Mesodermal cell (in vitro differentiated cells): ENCODE measurements at regions not wholly inside any gene's neighbourhood (a gene's known extent, or its start where the extent isn't known, plus 50 kb on each side); places are given as distances from the start of the nearest gene placed in this dataset.
"Not testable (repeated sequence)": the region's sequence is repeated elsewhere in the genome, so short reads cannot be mapped to it uniquely, and the experiment has no call there.

ENCODE experiments used
- H3K27ac ChIP-seq: 2 replicates; pipeline ENCODE4 v1.7.0; 2013; ENCODE audit warnings: mild to moderate bottlenecking, low read depth, low read length, moderate library complexity; ENCODE audit not compliant: severe bottlenecking
- H3K36me3 ChIP-seq: 2 replicates; pipeline ENCODE4 v1.7.1; 2013; ENCODE audit warnings: mild to moderate bottlenecking, low read length, moderate library complexity; ENCODE audit not compliant: control insufficient read depth, insufficient read depth
- H3K4me1 ChIP-seq: one replicate; pipeline ENCODE4 v1.7.1; 2013; ENCODE audit warnings: mild to moderate bottlenecking, low read length; ENCODE audit not compliant: insufficient read depth, control insufficient read depth, poor library complexity, severe bottlenecking
- H3K4me3 ChIP-seq: 2 replicates; pipeline ENCODE4 v1.7.0; 2013; ENCODE audit warnings: low read length, control low read depth, mild to moderate bottlenecking; ENCODE audit not compliant: insufficient read depth, poor library complexity, severe bottlenecking; ENCODE audit errors: extremely low read depth
- H3K9me3 ChIP-seq: 2 replicates; pipeline ENCODE4 v1.7.1; 2013; ENCODE audit warnings: mild to moderate bottlenecking, low read length, moderate library complexity; ENCODE audit not compliant: control insufficient read depth
- WGBS, 2 experiments: methylation state at CpG; one replicate each; pipeline ENCODE4 v1.1.5; 2013; ENCODE audit warnings: missing lambda C conversion rate in 2 of 2; ENCODE audit not compliant: insufficient coverage in 2 of 2; 5-methylcytosine and 5-hydroxymethylcytosine counted together

DNA sequence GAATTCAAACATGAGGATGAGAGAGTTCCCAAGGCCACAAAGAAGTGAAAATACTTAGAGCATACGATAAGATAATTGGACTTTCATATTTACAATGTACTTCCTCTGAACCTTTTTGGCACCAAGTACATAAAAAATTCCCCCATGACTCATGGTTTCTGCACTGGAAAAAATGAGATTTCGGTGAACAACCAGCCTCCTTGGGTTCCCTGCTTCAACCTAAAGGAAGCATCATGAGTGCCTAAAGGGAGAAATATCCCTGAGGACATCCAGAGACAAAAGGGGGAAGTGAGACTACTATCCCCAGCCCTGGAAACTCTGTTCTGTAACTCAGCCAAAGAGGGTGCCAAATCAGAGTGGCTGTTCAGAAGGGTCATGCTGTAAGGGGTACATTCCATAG, 562.7 kb upstream of the SLC39A10 start:
- 80% methylated on average over 2 of the region's 2 CpGs; no CpG with 5 or more reads in 1 of the 2 experiments for WGBS, 2 experiments
- H3K27ac ChIP-seq = no peak overlapping the region
- H3K36me3 ChIP-seq = no peaks in the 10 kb centered on the region
- H3K4me1 ChIP-seq = no peaks in the 10 kb centered on the region
- no peak overlapping the region for H3K4me3 ChIP-seq
- H3K9me3 ChIP-seq = no peaks in the 10 kb centered on the region

DNA sequence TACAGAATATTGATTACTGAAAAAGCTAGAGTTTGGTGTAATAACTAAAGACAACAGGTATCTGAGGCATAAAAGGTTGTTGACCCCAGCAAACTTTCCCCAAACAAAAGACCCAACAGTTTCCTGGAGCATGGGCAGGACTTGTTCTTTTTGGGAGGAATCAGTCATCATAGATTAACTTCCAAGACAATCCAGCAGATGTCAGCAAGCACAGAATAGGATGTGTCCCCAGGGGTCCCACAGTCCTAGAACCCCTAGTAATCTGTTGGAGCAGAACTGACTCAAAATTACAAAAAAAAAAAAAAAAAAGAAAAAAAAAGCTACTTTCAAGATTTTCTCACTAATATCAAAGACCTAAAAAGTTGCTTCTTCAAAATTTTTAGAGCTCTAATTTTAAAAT, 564.7 kb upstream of the SLC39A10 start:
- no peaks in the 10 kb centered on the region for H3K9me3 ChIP-seq
- no peak overlapping the region for H3K27ac ChIP-seq
- H3K36me3 ChIP-seq = no peaks in the 10 kb centered on the region
- no peak overlapping the region for H3K4me3 ChIP-seq
- no peaks in the 10 kb centered on the region for H3K4me1 ChIP-seq

DNA sequence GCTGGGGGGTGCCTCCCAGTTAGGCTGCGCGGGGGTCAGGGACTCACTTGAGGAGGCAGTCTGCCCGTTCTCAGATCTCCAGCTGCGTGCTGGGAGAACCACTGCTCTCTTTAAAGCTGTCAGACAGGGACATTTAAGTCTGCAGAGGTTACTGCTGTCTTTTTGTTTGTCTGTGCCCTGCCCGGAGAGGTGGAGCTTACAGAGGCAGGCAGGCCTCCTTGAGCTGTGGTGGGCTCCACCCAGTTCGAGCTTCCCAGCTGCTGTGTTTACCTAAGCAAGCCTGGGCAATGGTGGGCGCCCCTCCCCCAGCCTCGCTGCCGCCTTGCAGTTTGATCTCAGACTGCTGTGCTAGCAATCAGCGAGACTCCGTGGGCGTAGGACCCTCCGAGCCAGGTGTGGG, 584.2 kb upstream of the SLC39A10 start:
- not testable (repeated sequence) for H3K9me3 ChIP-seq, H3K4me3 ChIP-seq, H3K27ac ChIP-seq, H3K36me3 ChIP-seq, H3K4me1 ChIP-seq
- 30 to 40% methylated on average over 1 of the region's 13 CpGs for WGBS, 2 experiments

DNA sequence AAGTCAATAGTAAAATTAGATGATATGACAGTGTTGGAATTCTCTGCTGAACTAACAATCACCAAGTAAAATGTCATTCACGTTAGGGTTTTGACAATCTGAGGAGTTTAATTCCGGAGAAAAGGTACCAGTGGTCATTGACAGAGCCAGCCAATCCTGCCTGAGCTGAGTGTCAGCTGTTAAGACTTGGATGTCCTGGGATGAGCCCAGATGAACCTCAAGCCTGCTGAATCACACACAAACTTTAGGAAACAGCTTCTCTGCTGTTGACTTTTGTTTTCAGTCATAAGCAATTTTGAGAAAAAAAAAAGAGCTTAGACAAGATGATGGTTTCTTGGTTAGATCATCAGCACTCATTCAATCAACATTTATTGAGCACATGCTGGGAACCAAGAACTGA, 600.0 kb upstream of the SLC39A10 start:
- Histone ChIP-seq H3K36me3 (no peaks in the 10 kb centered on the region), H3K9me3 (no peaks in the 10 kb centered on the region), H3K27ac (no peak overlapping the region), H3K4me3 (no peak overlapping the region), H3K4me1 (no peaks in the 10 kb centered on the region)
- 81% methylated on average over 2 of the region's 2 CpGs; no CpG with 5 or more reads in 1 of the 2 experiments for WGBS, 2 experiments

DNA sequence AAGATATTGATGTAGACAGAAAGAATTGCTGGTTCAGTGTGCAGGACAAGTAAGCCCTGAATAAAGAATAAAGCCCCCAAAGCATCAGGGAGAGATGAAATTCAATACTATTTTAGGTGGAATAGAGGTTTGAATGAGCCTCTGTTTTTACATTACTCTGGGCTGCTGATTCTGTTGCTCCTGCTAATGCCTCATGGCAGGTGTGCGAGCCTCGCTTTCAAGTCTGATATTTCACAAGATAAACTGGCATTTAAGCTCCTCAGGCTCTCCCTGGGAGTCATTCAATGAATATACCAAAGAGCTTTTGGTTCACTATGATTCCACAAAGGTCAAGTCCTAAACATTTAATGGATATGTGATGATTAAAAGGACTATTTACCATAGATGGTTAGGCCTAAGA, 601.0 kb upstream of the SLC39A10 start:
- Histone ChIP-seq H3K9me3 (no peaks in the 10 kb centered on the region), H3K27ac (no peak overlapping the region), H3K36me3 (no peaks in the 10 kb centered on the region), H3K4me3 (no peak overlapping the region), H3K4me1 (no peaks in the 10 kb centered on the region)
- WGBS, 2 experiments = 60 to 95% methylated on average over 1 to 2 of the region's 2 CpGs

DNA sequence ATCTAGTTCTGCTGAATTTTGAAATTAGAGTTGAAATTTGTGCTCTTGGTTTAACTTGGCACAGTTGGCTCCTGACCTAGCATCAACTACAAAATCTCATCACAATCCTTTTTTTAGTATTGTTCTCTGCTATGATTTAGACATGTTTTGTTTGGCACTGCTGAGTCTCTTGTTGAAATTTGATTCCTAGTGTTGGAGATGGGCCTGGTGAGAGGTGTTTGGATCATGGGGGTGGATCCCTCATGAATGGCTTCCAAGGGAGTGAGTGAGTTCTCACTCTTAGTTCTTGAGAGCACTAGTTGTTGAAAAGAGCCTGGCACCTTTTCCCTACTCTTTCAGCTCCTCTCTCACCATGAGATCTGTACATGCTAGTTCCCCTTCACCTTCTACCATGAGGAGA, 605.6 kb upstream of the SLC39A10 start:
- no peaks in the 10 kb centered on the region for H3K9me3 ChIP-seq
- H3K4me1 ChIP-seq = no peaks in the 10 kb centered on the region
- no peaks in the 10 kb centered on the region for H3K36me3 ChIP-seq
- H3K4me3 ChIP-seq = no peak overlapping the region
- no peak overlapping the region for H3K27ac ChIP-seq

DNA sequence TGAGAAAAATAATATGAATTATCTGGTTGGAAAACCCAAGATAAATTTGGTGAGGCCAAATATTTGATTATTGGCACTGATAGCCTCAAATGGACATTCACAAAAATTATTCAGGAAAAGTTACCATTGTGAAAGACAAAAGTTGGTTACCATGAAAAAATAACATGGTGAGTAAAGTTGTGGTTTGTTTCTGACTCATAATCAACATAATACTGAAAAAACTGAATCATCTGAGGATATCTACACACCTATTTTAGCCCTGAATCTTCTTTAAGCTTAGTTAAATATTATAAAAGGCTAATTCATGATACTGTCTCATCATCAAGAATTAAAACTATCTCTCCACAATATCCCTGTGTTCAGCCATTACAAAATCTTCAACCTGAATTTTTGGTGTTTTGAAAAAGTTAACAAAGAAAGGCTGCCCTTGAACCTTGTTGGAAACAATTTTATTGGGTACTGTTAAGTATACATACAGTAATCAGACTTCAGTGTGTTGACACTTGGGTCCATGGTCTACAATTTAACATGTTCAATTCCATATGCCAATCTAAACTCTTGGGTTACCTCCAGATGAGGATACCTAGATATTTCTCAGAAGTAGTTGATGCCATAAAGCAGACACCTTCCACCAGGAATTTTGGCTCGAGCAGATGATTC, 607.5 kb upstream of the SLC39A10 start:
- no peaks in the 10 kb centered on the region for H3K9me3 ChIP-seq
- no CpG with 5 or more reads among the region's 1 CpG for WGBS, 2 experiments
- H3K4me1 ChIP-seq = no peaks in the 10 kb centered on the region
- no peaks in the 10 kb centered on the region for H3K36me3 ChIP-seq
- H3K27ac ChIP-seq = no peak overlapping the region
- no peak overlapping the region for H3K4me3 ChIP-seq

DNA sequence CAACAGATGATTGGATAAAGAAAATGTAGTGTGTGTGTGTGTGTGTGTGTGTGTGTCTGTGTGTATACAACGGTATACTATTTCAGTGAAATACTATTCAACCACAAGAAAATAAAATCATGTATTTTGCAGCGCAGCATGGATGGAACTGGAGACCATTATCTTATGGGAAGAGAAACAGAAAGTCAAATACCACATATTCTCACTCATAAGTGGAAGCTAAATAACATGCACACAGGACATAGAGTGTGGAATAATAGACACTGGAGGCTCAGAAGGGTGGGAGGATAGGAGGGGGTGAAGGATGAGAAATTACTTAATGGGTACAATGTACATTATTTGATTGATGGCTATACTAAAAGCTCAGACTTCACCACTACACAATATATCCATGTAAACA, 609.1 kb upstream of the SLC39A10 start:
- Histone ChIP-seq H3K27ac (no peak overlapping the region), H3K4me3 (no peak overlapping the region), H3K4me1 (no peaks in the 10 kb centered on the region), H3K36me3 (no peaks in the 10 kb centered on the region), H3K9me3 (no peaks in the 10 kb centered on the region)
- no CpG with 5 or more reads among the region's 2 CpGs for WGBS, 2 experiments

DNA sequence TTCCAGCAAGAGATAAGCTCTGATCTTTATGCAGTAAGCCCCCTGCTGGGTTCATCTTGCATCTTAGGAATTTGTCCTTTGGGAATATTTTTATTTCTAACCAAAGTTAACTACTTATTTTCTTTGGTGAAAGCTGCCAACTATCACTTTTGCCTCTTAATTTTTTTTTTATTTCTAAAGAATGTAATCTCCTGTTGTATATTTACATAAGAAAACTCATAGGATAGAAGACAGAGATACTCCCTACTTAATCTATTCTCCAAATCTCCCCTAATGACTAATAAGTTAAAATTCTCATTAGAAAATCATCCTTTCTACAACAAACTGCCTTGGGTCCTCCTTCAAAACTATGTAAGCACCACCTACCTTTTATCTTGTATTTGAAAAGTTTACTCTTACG, 612.2 kb upstream of the SLC39A10 start:
- no peaks in the 10 kb centered on the region for H3K9me3 ChIP-seq
- H3K27ac ChIP-seq = no peak overlapping the region
- no peaks in the 10 kb centered on the region for H3K4me1 ChIP-seq
- no CpG with 5 or more reads among the region's 1 CpG for WGBS, 2 experiments
- no peaks in the 10 kb centered on the region for H3K36me3 ChIP-seq
- H3K4me3 ChIP-seq = no peak overlapping the region

DNA sequence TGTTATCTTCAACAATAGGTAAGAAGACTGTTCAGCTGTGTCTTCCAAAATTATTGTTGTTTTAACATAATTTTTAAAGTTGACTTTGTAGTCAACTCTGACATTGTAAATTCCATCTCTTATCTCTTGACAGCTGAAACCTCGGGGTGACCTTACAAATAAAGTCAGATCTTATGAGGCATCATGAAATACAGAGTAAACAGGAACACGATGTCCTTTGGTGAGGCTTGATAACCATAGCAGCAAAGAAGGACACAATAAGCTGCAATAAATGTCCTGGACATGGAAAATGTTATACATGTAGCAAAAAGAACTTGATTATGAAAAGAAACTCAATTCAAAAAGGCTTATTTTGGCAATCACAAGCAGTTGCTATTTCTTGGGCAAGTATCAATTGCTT, 618.9 kb upstream of the SLC39A10 start:
- Histone ChIP-seq H3K4me1 (no peaks in the 10 kb centered on the region), H3K36me3 (no peaks in the 10 kb centered on the region), H3K4me3 (no peak overlapping the region), H3K9me3 (no peaks in the 10 kb centered on the region), H3K27ac (no peak overlapping the region)
- 100% methylated on average over 2 of the region's 2 CpGs; no CpG with 5 or more reads in 1 of the 2 experiments for whole genome bisulfite sequencing, 2 experiments

DNA sequence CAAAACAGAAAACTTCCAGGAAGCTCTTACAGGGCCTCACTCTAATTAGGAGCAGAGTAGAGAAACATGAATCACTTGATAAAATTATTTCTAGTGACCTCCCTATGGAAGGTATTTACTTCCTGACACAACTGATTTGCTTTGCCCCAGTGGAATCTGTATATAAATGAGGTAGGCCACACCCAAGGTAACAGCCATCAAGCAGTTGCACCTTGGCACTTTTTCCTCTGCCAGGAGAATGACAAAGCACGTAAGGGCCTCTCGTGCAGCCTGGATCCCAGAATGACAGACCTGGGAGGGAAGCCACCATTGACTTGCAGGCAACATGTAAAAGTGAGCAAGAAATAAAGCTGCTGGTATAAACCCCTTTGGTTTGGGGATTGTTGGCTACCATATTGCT, 620.0 kb upstream of the SLC39A10 start:
- Histone ChIP-seq H3K9me3 (no peaks in the 10 kb centered on the region), H3K27ac (no peak overlapping the region), H3K4me3 (no peak overlapping the region), H3K4me1 (no peaks in the 10 kb centered on the region), H3K36me3 (no peaks in the 10 kb centered on the region)
- WGBS, 2 experiments = 92 to 100% methylated on average over 2 of the region's 2 CpGs
